Bronchial epithelial cell (primary cell): ENCODE measurements at regions not wholly inside any gene's neighbourhood (a gene's known extent, or its start where the extent isn't known, plus 50 kb on each side); places are given as distances from the start of the nearest gene placed in this dataset.

Experiments
- DNase-seq: peaks from one replicate; pipeline ENCODE4 v3.0.0-alpha.2; 2010; ENCODE audit warnings: low read depth
- FAIRE-seq: peaks from 2 replicates; lab custom pipeline; 2011; peaks lifted over from hg19 to GRCh38; lab: Jason Lieb, UNC
- H3K27me3 ChIP-seq: 2 replicates; pipeline ENCODE4 v1.5.1; 2011; ENCODE audit warnings: low read length; ENCODE audit not compliant: control insufficient read depth, insufficient read depth
- H3K36me3 ChIP-seq: 2 replicates; pipeline ENCODE4 v1.5.1; 2011; ENCODE audit warnings: low read length; ENCODE audit not compliant: control insufficient read depth, insufficient read depth
- H3K4me3 ChIP-seq: 2 replicates; pipeline ENCODE4 v1.5.1; 2011; ENCODE audit warnings: mild to moderate bottlenecking, low read depth, low read length, control low read depth
- TF ChIP-seq, protein P1 (sequence below): IDR thresholded peaks from 2 replicates; pipeline ENCODE4 v1.5.1; 2011; ENCODE audit warnings: mild to moderate bottlenecking, moderate library complexity, low read length, control low read depth, inconsistent platforms; ENCODE audit not compliant: insufficient read depth, severe bottlenecking

DNA sequence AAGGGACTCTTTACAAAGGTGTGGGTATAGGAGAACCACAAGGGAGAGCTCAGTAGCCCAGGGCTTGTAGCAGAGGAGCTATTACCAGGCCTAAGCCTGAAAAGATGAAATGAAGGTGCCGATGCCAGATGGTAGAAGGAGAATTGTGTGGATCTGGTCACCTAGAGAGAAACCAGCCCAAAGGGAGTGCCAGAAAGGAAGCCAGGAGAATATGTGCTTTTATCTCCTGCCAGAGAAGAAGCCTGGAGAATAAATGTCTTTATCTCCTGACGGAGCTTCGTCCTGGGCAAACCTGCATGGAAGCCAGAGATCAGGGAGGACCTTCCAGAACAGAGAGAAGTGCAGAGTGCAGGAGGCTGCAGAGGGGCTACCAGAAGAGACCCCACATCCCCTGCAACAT lies 142.6 kb downstream of the MED10 start:
- TF ChIP-seq, protein P1, sequence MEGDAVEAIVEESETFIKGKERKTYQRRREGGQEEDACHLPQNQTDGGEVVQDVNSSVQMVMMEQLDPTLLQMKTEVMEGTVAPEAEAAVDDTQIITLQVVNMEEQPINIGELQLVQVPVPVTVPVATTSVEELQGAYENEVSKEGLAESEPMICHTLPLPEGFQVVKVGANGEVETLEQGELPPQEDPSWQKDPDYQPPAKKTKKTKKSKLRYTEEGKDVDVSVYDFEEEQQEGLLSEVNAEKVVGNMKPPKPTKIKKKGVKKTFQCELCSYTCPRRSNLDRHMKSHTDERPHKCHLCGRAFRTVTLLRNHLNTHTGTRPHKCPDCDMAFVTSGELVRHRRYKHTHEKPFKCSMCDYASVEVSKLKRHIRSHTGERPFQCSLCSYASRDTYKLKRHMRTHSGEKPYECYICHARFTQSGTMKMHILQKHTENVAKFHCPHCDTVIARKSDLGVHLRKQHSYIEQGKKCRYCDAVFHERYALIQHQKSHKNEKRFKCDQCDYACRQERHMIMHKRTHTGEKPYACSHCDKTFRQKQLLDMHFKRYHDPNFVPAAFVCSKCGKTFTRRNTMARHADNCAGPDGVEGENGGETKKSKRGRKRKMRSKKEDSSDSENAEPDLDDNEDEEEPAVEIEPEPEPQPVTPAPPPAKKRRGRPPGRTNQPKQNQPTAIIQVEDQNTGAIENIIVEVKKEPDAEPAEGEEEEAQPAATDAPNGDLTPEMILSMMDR: no peak
- H3K36me3 ChIP-seq: no peaks in the 10 kb centered on the region

DNA sequence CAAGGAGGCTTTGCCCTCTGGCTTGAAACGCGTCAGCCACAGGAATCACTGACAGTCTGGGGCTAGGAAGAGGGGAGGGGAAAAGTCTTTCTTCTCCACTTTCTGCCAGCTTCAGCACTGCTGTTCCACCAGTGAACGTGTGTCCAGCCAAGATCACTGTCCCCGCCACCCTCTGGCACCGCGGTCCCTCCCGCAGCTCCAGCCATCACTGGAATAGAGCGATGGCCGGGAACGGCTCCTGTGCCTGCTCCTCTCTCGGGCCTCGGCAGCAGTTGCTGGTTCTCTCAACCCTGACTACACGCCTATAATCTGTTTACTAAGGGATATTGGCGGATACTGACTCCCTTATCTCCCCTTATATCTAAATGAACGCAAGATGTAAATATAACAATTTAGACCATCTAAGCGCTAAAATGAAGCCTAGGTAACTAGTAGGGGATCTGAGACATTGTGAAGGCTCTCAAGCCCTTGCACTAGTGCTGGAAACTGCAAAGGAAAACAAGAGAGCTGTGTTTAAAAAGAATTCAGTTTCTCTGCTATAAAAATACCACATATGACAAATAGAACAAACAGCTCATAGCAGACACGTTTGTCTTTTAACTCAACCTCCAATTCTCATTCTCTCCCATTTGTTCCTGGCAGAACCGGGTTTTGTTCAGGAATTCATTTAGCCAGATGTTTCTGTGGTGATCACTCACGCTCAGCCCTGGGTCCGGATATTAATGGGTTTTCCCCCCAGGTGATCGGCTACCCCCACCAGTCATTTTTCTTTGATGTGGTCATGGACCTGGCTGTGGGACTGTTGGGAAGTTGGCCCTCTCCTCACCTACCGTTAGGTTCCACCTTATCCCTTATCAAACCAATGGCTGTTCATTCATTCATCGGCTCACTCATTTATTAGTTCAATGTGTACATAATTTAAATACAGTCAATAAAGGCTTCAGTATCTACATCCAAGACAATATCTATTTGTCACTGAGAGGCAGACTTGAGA lies 149.8 kb downstream of the MED10 start:
- no peak overlapping the region for H3K4me3 ChIP-seq
- H3K36me3 ChIP-seq: no peaks in the 10 kb centered on the region
- DNase-seq (no peak), FAIRE-seq (no peak)
- TF ChIP-seq, protein P1: no peak
- H3K27me3 ChIP-seq: no peaks in the 10 kb centered on the region

More for the DNA sequence above, 142.6 kb downstream of the MED10 start:
- Histone ChIP-seq H3K4me3 (no peak overlapping the region), H3K27me3 (no peaks in the 10 kb centered on the region)
- DNase-seq (no peak), FAIRE-seq (no peak)

DNA sequence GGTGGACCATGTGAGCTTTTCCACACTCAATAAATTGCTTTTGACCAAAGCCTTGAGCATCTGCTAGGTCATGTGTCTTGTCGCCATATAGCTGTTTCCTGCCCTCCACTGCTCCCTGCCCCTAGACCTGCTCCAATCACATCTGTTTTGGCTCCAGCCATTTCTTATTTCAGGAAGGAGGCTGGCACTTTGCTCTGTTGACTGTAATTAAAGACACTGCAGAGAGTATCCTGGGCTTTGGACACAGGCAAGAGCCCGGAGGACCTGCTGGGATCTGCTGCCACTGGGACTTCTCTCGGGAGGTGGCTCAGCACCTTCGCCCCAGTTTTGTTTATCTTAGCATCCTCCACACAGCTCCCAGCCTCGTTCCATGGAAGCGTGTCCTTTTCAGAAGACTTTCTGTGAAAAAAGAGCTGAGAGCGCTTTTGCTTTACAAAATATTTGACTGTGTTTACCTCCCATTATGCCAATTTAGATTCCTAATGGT lies 153.2 kb downstream of the MED10 start:
- Histone ChIP-seq H3K27me3 (no peaks in the 10 kb centered on the region), H3K4me3 (no peak overlapping the region), H3K36me3 (no peaks in the 10 kb centered on the region)
- FAIRE-seq: no peak
- no peak for DNase-seq
- TF ChIP-seq, protein P1: no peak

DNA sequence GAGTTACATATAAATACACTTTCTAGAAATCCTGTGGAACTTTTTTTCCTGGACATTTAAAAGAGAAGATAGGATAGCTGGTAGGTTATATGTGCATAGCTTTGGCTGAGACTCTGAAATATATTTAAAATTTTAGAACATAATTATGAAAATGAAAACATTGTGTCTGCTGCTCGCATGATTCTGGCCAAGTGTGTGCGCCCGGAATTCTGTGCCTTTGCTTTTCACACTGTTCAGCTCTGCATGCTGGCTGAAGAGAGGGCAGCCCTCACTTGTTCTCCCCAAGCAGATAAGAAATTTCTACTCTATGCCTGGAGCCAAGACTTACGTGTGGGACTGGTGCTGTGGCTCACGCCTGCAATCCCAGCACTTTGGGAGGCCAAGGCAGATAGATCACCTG lies 153.9 kb downstream of the MED10 start:
- TF ChIP-seq, protein P1: no peak
- FAIRE-seq (no peak), DNase-seq (no peak)
- no peak overlapping the region for H3K4me3 ChIP-seq
- no peaks in the 10 kb centered on the region for H3K36me3 ChIP-seq
- no peaks in the 10 kb centered on the region for H3K27me3 ChIP-seq

GRCh38 chr5:6222899-6223298 lies 155.4 kb downstream of the MED10 start:
- TF ChIP-seq, protein P1: no peak
- H3K27me3 ChIP-seq: no peaks in the 10 kb centered on the region
- no peak for DNase-seq
- no peak overlapping the region for H3K4me3 ChIP-seq
- FAIRE-seq: peak; percentile 13
- H3K36me3 ChIP-seq: no peaks in the 10 kb centered on the region

DNA sequence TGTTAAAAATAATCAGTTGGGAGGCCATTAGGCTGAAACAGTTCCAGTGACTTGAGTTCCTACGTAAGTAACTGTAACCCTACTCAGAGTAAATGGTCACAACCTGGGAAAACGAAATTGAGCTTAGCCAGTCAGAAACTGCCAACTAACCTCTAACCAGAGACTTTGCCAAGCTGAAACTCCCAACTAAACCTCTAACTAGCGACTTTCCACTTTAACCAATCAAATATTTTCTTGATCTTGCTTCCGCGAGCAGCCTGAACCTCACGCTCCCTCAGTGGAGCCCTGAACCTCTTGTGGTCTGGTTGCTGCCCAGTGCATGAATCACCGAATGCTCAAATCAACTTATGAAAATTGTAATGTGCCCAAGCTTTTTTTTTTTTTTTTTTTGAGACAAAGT lies 156.2 kb downstream of the MED10 start:
- Histone ChIP-seq H3K36me3 (no peaks in the 10 kb centered on the region), H3K27me3 (no peaks in the 10 kb centered on the region), H3K4me3 (no peak overlapping the region)
- TF ChIP-seq, protein P1: no peak
- FAIRE-seq (no peak), DNase-seq (no peak)
